IPS DF 6.9 (cell line): ENCODE measurements at regions not wholly inside any gene's neighbourhood (a gene's known extent, or its start where the extent isn't known, plus 50 kb on each side); places are given as distances from the start of the nearest gene placed in this dataset.

Experiments
- DNase-seq: peaks from one replicate; pipeline ENCODE4 v3.0.0-alpha.2; 2013; ENCODE audit warnings: low read depth, low spot score
- H3K27ac ChIP-seq: one replicate; pipeline ENCODE4 v1.5.1; 2013; ENCODE audit warnings: low read length, control low read depth
- H3K27me3 ChIP-seq: 2 replicates; pipeline ENCODE4 v1.6.1; 2013; ENCODE audit warnings: mild to moderate bottlenecking, low read length; ENCODE audit not compliant: control insufficient read depth, insufficient read depth
- H3K36me3 ChIP-seq: 2 replicates; pipeline ENCODE4 v1.6.1; 2013; ENCODE audit warnings: low read length; ENCODE audit not compliant: control insufficient read depth, insufficient read depth
- H3K4me1 ChIP-seq: 2 replicates; pipeline ENCODE4 v1.6.1; 2013; ENCODE audit warnings: low read length; ENCODE audit not compliant: control insufficient read depth, insufficient read depth
- H3K4me3 ChIP-seq: 2 replicates; pipeline ENCODE4 v1.5.1; 2013; ENCODE audit warnings: mild to moderate bottlenecking, low read length
- H3K9me3 ChIP-seq: 2 replicates; pipeline ENCODE4 v1.6.1; 2013; ENCODE audit warnings: low read length, inconsistent platforms; ENCODE audit not compliant: control insufficient read depth, insufficient read depth
- WGBS: extraction: QIAGEN DNeasy Blood & Tissue Kit; methylation state at CpG from one replicate; pipeline ENCODE4 v1.1.7; 2013; ENCODE audit warnings: mixed read lengths, missing lambda C conversion rate; ENCODE audit not compliant: insufficient read length, insufficient coverage; 5-methylcytosine and 5-hydroxymethylcytosine counted together

DNA sequence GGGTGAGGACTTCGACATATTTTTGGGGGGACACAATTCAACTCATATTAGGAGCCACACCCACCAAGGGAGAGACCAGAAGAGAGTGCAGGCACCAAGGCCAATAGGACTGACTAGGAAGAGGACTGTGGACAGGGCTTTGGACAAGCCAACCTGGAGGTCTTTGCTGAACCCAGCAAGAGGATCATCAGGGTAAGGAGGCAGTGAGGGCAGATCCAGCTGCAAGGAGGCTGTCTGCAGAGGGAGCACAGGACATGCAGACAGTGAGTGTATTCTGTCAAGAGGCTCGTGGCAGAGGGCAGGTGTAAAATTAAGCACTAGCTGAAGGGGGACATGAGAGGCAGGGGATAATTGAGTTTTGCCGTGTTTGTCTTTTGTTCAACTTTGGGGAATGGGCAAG is 83.4 kb upstream of the MGMT start:
- no peaks in the 10 kb centered on the region for H3K9me3 ChIP-seq
- no peaks in the 10 kb centered on the region for H3K4me1 ChIP-seq
- DNase-seq: no peak
- H3K27ac ChIP-seq: no peak overlapping the region
- H3K36me3 ChIP-seq: no peaks in the 10 kb centered on the region
- no peak overlapping the region for H3K4me3 ChIP-seq
- H3K27me3 ChIP-seq: no peaks in the 10 kb centered on the region
- WGBS: no CpG with 5 or more reads among the region's 3 CpGs

DNA sequence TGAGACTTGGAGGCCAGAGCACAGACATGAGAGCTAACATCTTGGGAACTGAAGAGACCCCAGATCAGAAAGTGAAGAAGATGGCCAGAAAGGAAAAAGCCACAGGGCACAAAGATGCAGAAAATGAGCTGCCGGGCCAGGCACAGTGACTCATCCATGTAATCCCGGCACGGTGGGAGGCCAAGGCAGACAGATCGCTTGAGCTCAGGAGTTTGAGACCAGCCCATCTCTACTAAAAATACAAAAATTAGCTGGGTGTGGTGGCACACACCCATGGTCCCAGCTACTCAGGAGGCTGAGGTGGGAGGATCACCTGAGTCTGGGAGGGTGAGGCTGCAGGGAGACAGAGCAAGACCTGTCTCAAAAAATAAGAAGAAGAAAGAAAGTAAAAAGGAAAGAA is 81.4 kb upstream of the MGMT start:
- WGBS: no CpG with 5 or more reads among the region's 4 CpGs
- no peak for DNase-seq
- Histone ChIP-seq H3K4me3 (no peak overlapping the region), H3K9me3 (no peaks in the 10 kb centered on the region), H3K4me1 (no peaks in the 10 kb centered on the region), H3K36me3 (no peaks in the 10 kb centered on the region), H3K27me3 (no peaks in the 10 kb centered on the region), H3K27ac (no peak overlapping the region)

DNA sequence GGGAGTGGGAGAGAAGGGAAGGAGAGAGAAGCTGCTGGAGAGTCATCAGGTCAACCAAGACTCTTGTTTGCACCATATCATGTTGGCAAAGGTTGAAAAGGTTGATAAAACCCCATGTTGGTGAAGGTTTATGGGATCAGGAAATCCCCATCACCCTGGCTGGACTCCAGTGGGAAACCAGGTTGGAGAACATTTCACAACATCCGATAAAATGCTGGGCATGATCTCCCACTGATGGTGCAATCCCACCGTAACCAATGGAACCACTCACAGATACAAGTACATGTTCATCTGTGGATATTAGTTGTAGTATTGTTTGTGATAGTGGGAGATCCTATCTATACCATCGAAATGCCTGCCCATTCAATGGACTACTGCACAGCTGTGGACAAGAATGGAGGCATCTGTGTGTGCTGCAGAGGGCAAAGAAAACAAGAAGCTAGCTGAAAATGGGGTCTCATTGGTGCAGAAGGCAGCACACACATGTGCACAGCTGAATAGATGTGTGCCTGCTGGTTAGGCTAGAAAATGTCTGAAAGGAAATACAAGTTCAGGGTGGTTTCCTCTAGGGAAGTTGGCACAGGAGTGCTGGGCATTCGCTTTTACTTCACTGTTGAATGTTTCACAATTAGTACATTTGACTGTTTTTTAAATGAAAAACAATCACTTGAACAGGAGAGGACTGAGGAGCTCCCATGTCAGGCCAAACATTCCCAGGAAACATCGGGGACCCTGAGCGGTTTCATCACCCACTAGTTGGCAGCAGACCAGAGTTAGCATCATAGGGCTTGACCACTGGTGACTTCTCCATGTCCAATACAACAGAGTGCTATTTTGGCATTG is 80.4 kb upstream of the MGMT start:
- H3K9me3 ChIP-seq: no peaks in the 10 kb centered on the region
- WGBS: no CpG with 5 or more reads among the region's 6 CpGs
- H3K4me1 ChIP-seq: no peaks in the 10 kb centered on the region
- DNase-seq: no peak
- H3K27me3 ChIP-seq: no peaks in the 10 kb centered on the region
- no peak overlapping the region for H3K4me3 ChIP-seq
- no peaks in the 10 kb centered on the region for H3K36me3 ChIP-seq
- H3K27ac ChIP-seq: no peak overlapping the region

DNA sequence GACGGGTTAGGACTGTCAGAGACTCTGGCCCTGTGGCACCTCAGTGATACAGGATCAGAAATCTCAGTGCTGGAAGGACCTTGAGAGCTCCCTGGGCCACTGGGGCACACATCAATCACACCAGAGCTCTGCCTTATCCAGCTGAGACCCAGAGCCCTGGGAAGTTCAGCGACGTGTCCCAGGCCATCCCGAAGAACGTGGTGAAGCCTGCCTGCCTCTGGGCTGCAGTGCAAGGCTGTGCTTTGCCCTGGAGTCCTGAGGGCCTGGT is 79.8 kb upstream of the MGMT start:
- no peak overlapping the region for H3K4me3 ChIP-seq
- no peaks in the 10 kb centered on the region for H3K9me3 ChIP-seq
- no peaks in the 10 kb centered on the region for H3K27me3 ChIP-seq
- H3K36me3 ChIP-seq: no peaks in the 10 kb centered on the region
- no CpG with 5 or more reads among the region's 5 CpGs for WGBS
- no peak overlapping the region for H3K27ac ChIP-seq
- H3K4me1 ChIP-seq: no peaks in the 10 kb centered on the region
- DNase-seq: no peak

DNA sequence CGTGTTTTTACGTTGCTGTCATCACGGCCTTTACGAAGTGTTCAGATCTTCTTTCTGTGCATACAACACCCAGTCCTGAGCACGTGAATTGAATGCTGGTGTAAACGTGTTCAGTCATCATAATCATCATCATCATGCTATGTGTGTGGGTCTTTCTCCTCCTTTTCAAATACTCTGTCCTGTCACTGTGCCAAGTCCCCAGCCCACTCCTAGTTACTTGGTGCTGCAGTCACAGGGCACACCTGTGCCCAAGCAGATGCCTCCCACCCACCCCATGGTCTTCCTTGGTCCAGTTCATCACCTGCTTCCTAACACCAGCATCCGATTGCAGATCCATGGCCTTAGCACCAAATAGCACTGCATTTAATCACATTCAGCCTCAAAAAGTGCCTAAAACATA is 78.6 kb upstream of the MGMT start:
- Histone ChIP-seq H3K4me1 (no peaks in the 10 kb centered on the region), H3K27ac (no peak overlapping the region), H3K27me3 (no peaks in the 10 kb centered on the region), H3K9me3 (no peaks in the 10 kb centered on the region), H3K36me3 (no peaks in the 10 kb centered on the region), H3K4me3 (no peak overlapping the region)
- WGBS: no CpG with 5 or more reads among the region's 7 CpGs
- no peak for DNase-seq

DNA sequence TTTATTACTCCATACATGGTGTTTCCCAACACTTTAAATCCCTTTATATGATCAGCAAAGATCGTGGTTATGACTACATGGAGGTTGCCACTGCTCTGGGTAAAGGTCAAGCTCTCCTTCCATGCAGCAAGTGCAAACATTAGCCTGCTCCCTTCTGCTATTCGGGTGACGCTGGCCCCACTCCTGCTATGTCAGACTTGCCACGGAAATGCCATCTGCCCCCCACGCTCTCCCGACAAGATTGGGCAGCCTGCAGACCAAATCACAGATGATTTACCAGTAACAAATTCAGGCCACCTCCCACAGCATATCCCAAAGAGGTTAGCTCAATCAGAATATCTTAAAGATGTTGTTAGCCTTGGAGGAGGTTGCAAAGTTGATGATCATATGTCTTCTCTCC is 77.8 kb upstream of the MGMT start:
- no CpG with 5 or more reads among the region's 6 CpGs for WGBS
- DNase-seq: no peak
- no peaks in the 10 kb centered on the region for H3K4me1 ChIP-seq
- no peaks in the 10 kb centered on the region for H3K36me3 ChIP-seq
- no peaks in the 10 kb centered on the region for H3K27me3 ChIP-seq
- H3K27ac ChIP-seq: no peak overlapping the region
- no peak overlapping the region for H3K4me3 ChIP-seq
- H3K9me3 ChIP-seq: no peaks in the 10 kb centered on the region

DNA sequence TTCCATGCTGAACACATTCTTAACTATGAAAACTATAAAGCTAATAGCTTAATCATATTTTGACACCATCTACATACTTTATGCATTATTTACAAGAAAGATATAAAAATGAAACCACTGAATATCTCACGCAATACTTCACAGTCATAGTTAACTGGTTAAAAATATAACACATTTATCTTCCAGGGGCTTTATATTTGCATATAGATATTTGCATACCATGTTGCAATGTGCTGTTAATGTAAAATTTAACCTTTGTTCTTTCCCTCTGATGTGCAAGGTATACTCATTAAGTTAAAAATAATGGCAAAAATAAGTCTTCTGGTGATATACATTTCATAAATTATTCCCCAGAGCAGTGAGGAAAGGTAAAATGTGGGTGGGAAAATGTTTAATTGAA is 76.9 kb upstream of the MGMT start:
- DNase-seq: no peak
- H3K9me3 ChIP-seq: no peaks in the 10 kb centered on the region
- WGBS: no CpG with 5 or more reads among the region's 1 CpG
- no peak overlapping the region for H3K4me3 ChIP-seq
- no peaks in the 10 kb centered on the region for H3K36me3 ChIP-seq
- no peak overlapping the region for H3K27ac ChIP-seq
- H3K27me3 ChIP-seq: no peaks in the 10 kb centered on the region
- no peaks in the 10 kb centered on the region for H3K4me1 ChIP-seq

DNA sequence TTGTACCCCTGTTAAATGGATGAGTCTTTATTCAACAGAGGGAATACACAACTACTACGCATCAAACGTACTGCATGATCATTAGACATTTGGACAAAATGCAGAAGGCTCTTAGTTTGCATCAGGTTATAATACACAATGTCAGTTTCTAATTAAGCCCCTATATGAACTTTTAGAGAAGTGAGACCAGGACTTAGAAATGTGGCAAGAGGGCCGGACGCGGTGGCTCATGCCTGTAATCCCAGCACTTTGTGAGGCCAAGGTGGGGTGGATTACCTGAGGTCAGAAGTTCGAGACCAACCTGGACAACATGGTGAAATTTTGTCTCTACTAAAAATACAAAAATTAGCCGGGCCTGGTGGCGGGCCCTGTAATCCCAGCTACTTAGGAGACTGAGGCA is 76.3 kb upstream of the MGMT start:
- Histone ChIP-seq H3K36me3 (no peaks in the 10 kb centered on the region), H3K27ac (no peak overlapping the region), H3K4me3 (no peak overlapping the region), H3K27me3 (no peaks in the 10 kb centered on the region), H3K9me3 (no peaks in the 10 kb centered on the region), H3K4me1 (no peaks in the 10 kb centered on the region)
- WGBS: no CpG with 5 or more reads among the region's 8 CpGs
- DNase-seq: no peak

DNA sequence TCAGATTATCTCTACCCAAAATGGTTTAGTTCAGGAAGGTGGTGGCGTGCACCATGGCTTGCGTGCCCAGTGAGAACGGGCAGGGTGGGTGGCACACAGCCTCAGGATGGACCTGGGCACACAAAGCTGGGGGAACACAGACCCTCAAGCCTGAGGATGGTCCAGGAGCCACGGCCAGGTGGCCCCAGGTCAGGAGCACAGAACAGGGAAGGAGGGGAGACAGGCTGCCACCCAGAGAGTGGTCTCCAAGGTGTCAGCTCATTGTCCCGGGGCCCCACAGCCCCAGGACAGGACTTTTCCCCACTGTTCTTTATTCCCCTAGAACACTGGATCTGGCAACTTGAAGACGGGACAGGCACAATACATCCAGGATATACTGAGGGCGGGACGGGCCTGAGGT is 75.6 kb upstream of the MGMT start:
- Histone ChIP-seq H3K36me3 (no peaks in the 10 kb centered on the region), H3K4me3 (no peak overlapping the region), H3K9me3 (no peaks in the 10 kb centered on the region), H3K27ac (no peak overlapping the region), H3K27me3 (no peaks in the 10 kb centered on the region), H3K4me1 (no peaks in the 10 kb centered on the region)
- DNase-seq: no peak
- no CpG with 5 or more reads among the region's 8 CpGs for WGBS

DNA sequence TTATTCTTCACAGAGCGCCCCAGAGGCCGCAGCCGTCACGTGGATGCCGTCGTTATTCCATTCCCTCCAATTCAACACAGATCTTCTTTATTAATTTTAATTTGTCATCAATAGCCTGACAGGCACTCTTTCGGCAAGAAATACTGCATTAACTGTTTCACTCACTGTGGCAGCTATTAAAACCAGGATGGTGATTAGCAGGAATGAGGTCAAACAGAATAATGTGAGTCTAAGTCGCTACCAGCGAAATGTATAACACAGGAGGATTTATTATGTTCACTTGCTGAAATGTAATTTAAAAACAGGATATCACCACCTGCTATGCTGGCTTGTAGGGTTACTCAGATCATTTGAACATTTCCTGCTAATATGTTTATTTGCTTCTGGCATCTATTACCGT is 74.2 kb upstream of the MGMT start:
- WGBS: no CpG with 5 or more reads among the region's 10 CpGs
- DNase-seq: no peak
- Histone ChIP-seq H3K4me1 (no peaks in the 10 kb centered on the region), H3K27me3 (no peaks in the 10 kb centered on the region), H3K9me3 (no peaks in the 10 kb centered on the region), H3K4me3 (no peak overlapping the region), H3K36me3 (no peaks in the 10 kb centered on the region), H3K27ac (no peak overlapping the region)

DNA sequence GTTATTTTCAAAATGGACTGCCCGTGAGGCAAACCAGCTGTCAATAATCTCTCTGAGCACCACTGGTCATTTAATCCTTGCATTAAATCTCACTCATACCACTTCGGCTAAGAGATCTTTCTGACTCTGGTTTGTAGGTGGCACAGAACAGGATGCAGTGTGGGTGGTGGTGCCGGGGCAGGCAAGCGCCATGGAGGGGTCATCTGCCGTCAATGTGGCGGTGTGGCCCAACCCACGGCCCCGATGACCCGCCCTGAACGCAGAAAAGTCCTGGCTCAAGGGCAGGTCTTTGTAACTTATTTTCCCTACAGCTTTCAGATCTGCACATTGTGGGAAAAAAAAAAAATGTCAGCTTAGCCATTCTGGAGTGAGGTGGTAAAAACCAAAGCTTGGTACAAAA is 73.2 kb upstream of the MGMT start:
- H3K4me1 ChIP-seq: no peaks in the 10 kb centered on the region
- no CpG with 5 or more reads among the region's 10 CpGs for WGBS

More for the DNA sequence above, 73.2 kb upstream of the MGMT start:
- Histone ChIP-seq H3K27ac (no peak overlapping the region), H3K36me3 (no peaks in the 10 kb centered on the region), H3K27me3 (no peaks in the 10 kb centered on the region), H3K9me3 (no peaks in the 10 kb centered on the region), H3K4me3 (no peak overlapping the region)
- DNase-seq: no peak
